Left ventricle myocardium superior (tissue), 1 donor: ENCODE measurements at regions not wholly inside any gene's neighbourhood (a gene's known extent, or its start where the extent isn't known, plus 50 kb on each side); places are given as distances from the start of the nearest gene placed in this dataset.

Experiments used
- ATAC-seq: fragments of 200-7000 bp; cut with Tn5 transposase; one replicate; pipeline ENCODE4 v1.9.1; 2020; ENCODE audit warnings: mild to moderate bottlenecking, moderate library complexity
- DNase-seq: peaks from one replicate; pipeline ENCODE4 v3.0.0-alpha.2; 2020
- intact Hi-C: fragments of 100-400 bp; cut with micrococcal nuclease; formaldehyde crosslinking; loops from one replicate; pipeline ENCODE4 v1.11.0; 2022
- donor health status: DM: no; HTN: yes; CAD: no; lungs with severe emphysema.

GRCh38 chr9:126205845-126206498 is 120.7 kb upstream of the MVB12B start:
- no peak for DNase-seq
- intact Hi-C loops, result no loop called here
- ATAC-seq, result no peak

GRCh38 chr9:126207256-126207655 is 119.4 kb upstream of the MVB12B start:
- DNase-seq, result peak; percentile 67
- ATAC-seq, result peak; percentile 96
- intact Hi-C loops, result no loop called here

GRCh38 chr9:126208216-126208758 is 118.3 kb upstream of the MVB12B start:
- ATAC-seq (no peak), DNase-seq (no peak)
- intact Hi-C loops, result no loop called here

- DNase-seq, result no peak
- no peak for ATAC-seq
- intact Hi-C loops, result no loop called here
These were observed 115.1 kb upstream of the MVB12B start for GRCh38 chr9:126211441-126212074.

GRCh38 chr9:126215486-126215885 is 111.1 kb upstream of the MVB12B start:
- no peak for DNase-seq
- no peak for ATAC-seq
- intact Hi-C loops, result no loop called here

GRCh38 chr9:126216826-126217225 is 109.8 kb upstream of the MVB12B start:
- intact Hi-C loops, result no loop called here
- no peak for ATAC-seq
- DNase-seq, result no peak

GRCh38 chr9:126217250-126217653 is 109.4 kb upstream of the MVB12B start:
- no peak for DNase-seq
- intact Hi-C loops, result no loop called here
- ATAC-seq, result no peak

- no peak for ATAC-seq
- intact Hi-C loops, result no loop called here
- no peak for DNase-seq
These were observed 108.8 kb upstream of the MVB12B start for GRCh38 chr9:126217797-126218196.

GRCh38 chr9:126218359-126219125 is 108.1 kb upstream of the MVB12B start:
- no peak for ATAC-seq
- DNase-seq, result no peak
- intact Hi-C loops, result no loop called here

- ATAC-seq (no peak), DNase-seq (no peak)
- intact Hi-C loops, result no loop called here
These were observed 107.5 kb upstream of the MVB12B start for GRCh38 chr9:126219166-126219565.

- DNase-seq, result no peak
- intact Hi-C loops, result no loop called here
- no peak for ATAC-seq
These were observed 107.0 kb upstream of the MVB12B start for GRCh38 chr9:126219648-126220063.

- no peak for ATAC-seq
- no peak for DNase-seq
- intact Hi-C loops, result no loop called here
These were observed 105.1 kb upstream of the MVB12B start for GRCh38 chr9:126221480-126221879.

- intact Hi-C loops, result no loop called here
- DNase-seq (no peak), ATAC-seq (no peak)
These were observed 104.2 kb upstream of the MVB12B start for GRCh38 chr9:126222363-126222834.

GRCh38 chr9:126222835-126223431 is 103.7 kb upstream of the MVB12B start:
- intact Hi-C loops, result no loop called here
- no peak for ATAC-seq
- no peak for DNase-seq

GRCh38 chr9:126223798-126224531 is 102.7 kb upstream of the MVB12B start:
- intact Hi-C loops, result no loop called here
- ATAC-seq, result no peak
- no peak for DNase-seq

- DNase-seq (no peak), ATAC-seq (no peak)
- intact Hi-C loops, result no loop called here
These were observed 100.7 kb upstream of the MVB12B start for GRCh38 chr9:126225611-126226609.

- DNase-seq, result no peak
- intact Hi-C loops, result no loop called here
These were observed 99.4 kb upstream of the MVB12B start for GRCh38 chr9:126226991-126227936.

More at GRCh38 chr9:126226991-126227936, 99.4 kb upstream of the MVB12B start:
- no peak for ATAC-seq
